ENCODE measurements at regions not wholly inside any gene's neighbourhood (a gene's known extent, or its start where the extent isn't known, plus 50 kb on each side); places are given as distances from the start of the nearest gene placed in this dataset.
"Not testable (repeated sequence)": the region's sequence is repeated elsewhere in the genome, so short reads cannot be mapped to it uniquely, and the experiment has no call there.

GRCh38 chr5:2813678-2814077 lies 62.2 kb upstream of the IRX2 start:
- no peaks in the 10 kb centered on the region for H3K27me3 Mint-ChIP-seq
- no peak for ATAC-seq (replicated peaks)
- no peaks in the 10 kb centered on the region for H3K4me1 Mint-ChIP-seq
- no peak overlapping the region for H3K4me3 Mint-ChIP-seq
- no peaks in the 10 kb centered on the region for H3K36me3 Mint-ChIP-seq (ENCODE audit: low read depth)
- no peaks in the 10 kb centered on the region for H3K9me3 Mint-ChIP-seq
- H3K27ac Mint-ChIP-seq, result no peak overlapping the region

GRCh38 chr5:2810644-2811043 lies 59.2 kb upstream of the IRX2 start:
- Mint-ChIP-seq H3K36me3 (ENCODE audit: low read depth) (no peaks in the 10 kb centered on the region), H3K4me3 (no peak overlapping the region), H3K9me3 (peaks cover 3% of the 10 kb centered on the region), H3K27me3 (no peaks in the 10 kb centered on the region), H3K27ac (no peak overlapping the region), H3K4me1 (no peaks in the 10 kb centered on the region)
- ATAC-seq (replicated peaks), result no peak

GRCh38 chr5:2807244-2807643 lies 55.8 kb upstream of the IRX2 start:
- not testable (repeated sequence) for H3K36me3 Mint-ChIP-seq (ENCODE audit: low read depth); H3K4me1 Mint-ChIP-seq; H3K27me3 Mint-ChIP-seq; H3K4me3 Mint-ChIP-seq; H3K9me3 Mint-ChIP-seq; ATAC-seq (replicated peaks); H3K27ac Mint-ChIP-seq

- Mint-ChIP-seq H3K36me3 (ENCODE audit: low read depth) (no peaks in the 10 kb centered on the region), H3K27me3 (no peaks in the 10 kb centered on the region), H3K27ac (no peak overlapping the region), H3K4me3 (no peak overlapping the region), H3K9me3 (peaks cover 3% of the 10 kb centered on the region), H3K4me1 (no peaks in the 10 kb centered on the region)
- ATAC-seq (replicated peaks), result no peak
Measured at GRCh38 chr5:2806176-2806575, 54.7 kb upstream of the IRX2 start.

- Mint-ChIP-seq H3K27ac (no peak overlapping the region), H3K4me3 (no peak overlapping the region), H3K9me3 (peaks cover 3% of the 10 kb centered on the region), H3K4me1 (no peaks in the 10 kb centered on the region), H3K36me3 (ENCODE audit: low read depth) (no peaks in the 10 kb centered on the region), H3K27me3 (no peaks in the 10 kb centered on the region)
- no peak for ATAC-seq (replicated peaks)
Measured at GRCh38 chr5:2805080-2805479, 53.6 kb upstream of the IRX2 start.

GRCh38 chr5:2803751-2804150 lies 52.3 kb upstream of the IRX2 start:
- H3K27ac Mint-ChIP-seq, result no peak overlapping the region
- ATAC-seq (replicated peaks), result no peak
- H3K27me3 Mint-ChIP-seq, result no peaks in the 10 kb centered on the region
- no peaks in the 10 kb centered on the region for H3K4me1 Mint-ChIP-seq
- peaks cover 3% of the 10 kb centered on the region for H3K9me3 Mint-ChIP-seq
- H3K36me3 Mint-ChIP-seq (ENCODE audit: low read depth), result no peaks in the 10 kb centered on the region
- H3K4me3 Mint-ChIP-seq, result no peak overlapping the region

- Mint-ChIP-seq H3K27me3 (no peaks in the 10 kb centered on the region), H3K36me3 (ENCODE audit: low read depth) (no peaks in the 10 kb centered on the region), H3K9me3 (peaks cover 3% of the 10 kb centered on the region), H3K4me3 (no peak overlapping the region), H3K27ac (no peak overlapping the region), H3K4me1 (no peaks in the 10 kb centered on the region)
- ATAC-seq (replicated peaks), result no peak
Measured at GRCh38 chr5:2802693-2803365, 51.4 kb upstream of the IRX2 start.

- no peak for ATAC-seq (replicated peaks)
- no peaks in the 10 kb centered on the region for H3K4me1 Mint-ChIP-seq
- no peaks in the 10 kb centered on the region for H3K36me3 Mint-ChIP-seq (ENCODE audit: low read depth)
- H3K27me3 Mint-ChIP-seq, result no peaks in the 10 kb centered on the region
- peaks cover 3% of the 10 kb centered on the region for H3K9me3 Mint-ChIP-seq
- no peak overlapping the region for H3K27ac Mint-ChIP-seq
- no peak overlapping the region for H3K4me3 Mint-ChIP-seq
Measured at GRCh38 chr5:2801577-2802525, 50.4 kb upstream of the IRX2 start.
